Hypothalamus (tissue), 51 donors: ENCODE measurements at regions not wholly inside any gene's neighbourhood (a gene's known extent, or its start where the extent isn't known, plus 50 kb on each side); places are given as distances from the start of the nearest gene placed in this dataset.
"Not testable (repeated sequence)": the region's sequence is repeated elsewhere in the genome, so short reads cannot be mapped to it uniquely, and the experiment has no call there.

Experiments
- DNase-seq, 51 donors: peaks; one replicate each; lab custom pipeline; 2025; lab: John Stamatoyannopoulos, UW

DNA sequence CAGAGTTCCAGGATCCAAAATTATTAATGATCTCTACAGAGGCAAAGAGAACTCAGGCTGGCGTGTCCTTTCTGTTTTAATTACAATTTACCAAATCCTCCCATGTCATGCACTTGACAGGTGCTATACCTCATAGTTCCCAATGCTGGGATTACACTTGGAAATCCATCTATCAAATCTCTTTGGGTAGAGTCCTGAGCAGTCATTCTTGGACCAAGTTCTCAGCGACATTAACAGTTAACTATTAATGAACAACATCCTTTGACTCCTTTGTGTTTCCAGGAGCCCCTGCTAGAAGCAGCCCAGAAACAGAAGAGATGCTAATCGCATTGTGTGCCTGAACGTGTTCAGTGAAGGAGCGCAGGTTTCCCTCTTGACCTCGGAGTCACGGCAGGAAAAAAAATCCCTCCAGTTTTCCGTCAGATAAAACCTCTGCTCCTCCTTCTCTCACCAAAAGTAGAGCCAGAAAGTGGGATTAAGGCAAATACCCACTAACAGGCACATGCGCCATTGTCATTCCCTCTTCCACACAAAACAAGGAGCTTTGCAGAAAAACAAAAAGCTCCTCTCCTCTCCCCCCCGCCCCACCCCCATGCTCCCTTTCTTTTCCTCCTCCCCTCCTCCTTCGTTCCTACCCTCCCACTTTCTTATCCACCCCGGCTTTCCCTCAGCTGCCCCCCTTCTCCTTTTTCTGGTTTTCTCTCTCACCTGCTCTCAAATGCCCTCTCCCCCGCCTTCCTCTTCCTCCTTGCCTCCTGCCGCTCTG is 224.7 kb downstream of the ZIC5 start:
- no peak for DNase-seq

DNA sequence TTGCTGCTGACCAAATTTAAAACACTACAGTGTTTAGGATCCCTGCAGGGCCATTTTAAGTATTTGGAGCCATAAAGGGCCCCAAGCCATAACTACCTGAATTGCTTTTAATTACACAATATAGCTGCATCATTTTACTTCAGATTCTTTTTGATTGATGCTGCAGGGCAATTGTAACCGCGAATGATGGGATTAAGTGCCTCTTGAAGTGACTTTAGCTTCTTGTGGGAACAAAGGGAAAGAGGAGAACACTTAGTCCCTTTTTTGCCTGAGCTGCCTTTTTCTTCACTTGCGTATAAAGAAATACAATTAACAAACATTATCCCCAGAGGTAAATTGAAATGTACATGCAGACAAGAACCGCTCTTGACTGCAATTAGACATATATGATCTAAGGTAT is 228.5 kb downstream of the ZIC5 start:
- DNase-seq = no peak

DNA sequence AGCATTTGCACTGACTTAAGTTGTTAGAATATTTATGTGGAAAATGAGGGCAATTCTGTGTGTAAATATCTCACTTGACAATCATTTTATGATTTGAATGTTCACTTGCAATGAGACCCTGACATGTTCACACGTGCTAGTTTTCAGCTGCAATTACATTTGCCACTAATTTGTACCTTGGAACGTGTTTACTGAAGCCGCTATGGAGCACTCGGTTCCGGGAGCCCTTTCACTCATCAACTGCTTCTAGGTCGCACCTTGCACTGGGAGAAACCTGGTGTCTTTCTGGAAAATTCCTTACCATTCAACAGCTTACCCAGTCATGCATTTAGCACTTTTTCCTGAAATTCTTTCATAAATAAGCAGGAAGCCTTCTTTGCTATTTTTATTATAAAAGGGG is 229.6 kb downstream of the ZIC5 start:
- no peak for DNase-seq

DNA sequence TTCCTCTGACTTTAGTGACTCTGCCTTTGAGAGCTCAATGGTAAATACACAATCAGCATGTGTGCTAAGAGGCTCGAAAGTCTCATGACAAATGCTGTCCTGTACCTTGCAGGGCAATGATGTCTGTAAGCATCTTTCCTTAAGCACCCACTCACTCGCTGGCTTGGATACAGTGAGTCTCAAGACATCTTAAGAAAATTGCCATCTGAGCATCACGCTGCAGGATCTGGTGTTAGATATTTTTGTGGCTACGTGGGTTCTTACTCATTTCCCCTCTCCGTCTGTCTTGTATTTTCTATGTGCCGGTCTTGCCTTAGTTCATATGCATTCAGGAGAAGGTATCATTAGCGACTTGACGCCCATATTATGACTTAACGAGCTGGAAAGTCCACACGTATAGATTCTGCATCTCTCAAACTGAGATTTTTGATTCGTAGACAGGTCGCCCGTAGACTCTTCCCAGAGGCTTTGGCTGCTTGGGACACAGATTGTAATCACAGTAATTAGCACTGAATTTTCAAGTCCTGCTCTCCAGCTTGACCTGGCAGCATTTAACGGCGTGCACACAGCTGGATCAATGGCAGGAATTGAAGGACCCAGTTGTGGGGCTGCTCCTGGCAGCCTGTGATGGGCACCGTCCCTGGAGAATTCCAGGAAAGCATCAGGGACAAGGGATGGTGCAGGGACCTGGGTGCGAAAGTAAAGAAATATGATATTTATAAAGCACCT is 231.2 kb downstream of the ZIC5 start:
- no peak for DNase-seq

DNA sequence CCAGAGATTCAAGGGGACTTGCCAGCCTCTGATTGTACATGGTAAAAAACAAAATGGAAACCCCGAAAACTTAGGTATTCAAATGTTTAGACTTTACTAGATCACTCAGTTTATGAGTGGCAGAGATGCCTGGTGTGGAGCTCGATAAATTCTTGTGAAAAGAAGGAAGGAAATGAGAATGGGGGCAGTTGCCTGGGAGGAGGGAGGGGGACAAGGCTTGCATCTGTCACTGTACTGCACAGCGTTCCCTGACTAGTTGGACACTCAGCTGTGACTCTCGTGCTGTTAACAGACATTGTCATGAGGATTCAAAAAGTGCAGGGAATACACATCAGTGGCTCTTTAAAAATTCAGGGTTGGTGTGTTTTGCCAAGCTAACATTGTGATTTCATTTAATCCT is 232.9 kb downstream of the ZIC5 start:
- DNase-seq = no peak

DNA sequence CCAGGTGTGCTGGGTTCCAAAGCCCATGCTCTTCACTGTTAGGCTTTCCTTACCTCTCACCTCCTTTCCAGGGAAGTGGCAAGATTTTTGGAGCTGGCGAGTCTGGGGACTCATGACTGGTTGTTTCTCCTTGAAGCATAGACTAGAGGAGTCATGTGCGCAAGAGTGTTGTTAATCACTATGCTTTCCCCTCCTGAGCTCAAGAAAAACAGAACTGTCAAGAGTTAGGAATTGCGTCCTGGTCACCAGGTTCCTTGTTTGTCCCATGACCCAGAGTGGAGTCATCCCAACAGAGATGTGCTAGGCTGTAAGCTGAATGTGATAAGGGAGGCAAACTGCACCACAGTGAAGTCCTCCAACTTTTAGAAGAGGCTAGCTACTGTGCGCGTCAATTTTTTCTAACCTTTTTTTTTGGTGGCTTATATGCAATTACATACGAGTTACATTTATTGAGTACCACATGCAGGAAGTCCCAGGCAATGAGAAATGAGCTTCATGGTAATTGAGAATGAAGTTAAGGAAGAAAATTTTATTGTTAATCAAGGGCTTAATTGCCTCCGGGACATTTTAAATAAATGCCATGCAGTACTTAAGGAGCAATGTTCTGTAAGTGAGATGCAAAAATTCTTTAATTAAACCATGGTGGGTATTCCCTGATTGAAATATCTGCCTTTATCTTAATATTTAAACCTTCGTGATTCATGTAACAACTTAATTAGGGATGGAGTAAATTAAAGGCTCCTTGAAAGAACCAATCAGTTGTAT is 233.9 kb downstream of the ZIC5 start:
- DNase-seq = no peak

DNA sequence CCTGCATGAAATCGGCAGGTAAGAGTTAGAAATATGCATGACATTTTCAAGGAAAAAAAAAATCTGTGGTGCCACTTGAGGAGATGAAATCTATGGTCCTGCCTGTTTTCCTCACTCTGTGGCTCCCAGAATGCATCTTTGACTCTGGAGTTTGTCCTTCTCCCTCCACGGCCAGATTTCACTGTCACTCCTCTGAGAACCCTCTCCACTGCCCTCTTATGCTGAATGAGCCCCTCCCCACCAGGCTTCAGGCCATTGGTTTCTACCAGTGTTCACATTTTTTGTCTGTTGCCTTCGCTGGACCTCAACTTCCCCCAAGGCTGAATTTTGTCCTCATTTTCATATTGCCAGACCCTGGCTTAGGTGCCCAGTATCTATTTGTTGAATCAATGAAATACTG is 235.0 kb downstream of the ZIC5 start:
- DNase-seq = no peak

DNA sequence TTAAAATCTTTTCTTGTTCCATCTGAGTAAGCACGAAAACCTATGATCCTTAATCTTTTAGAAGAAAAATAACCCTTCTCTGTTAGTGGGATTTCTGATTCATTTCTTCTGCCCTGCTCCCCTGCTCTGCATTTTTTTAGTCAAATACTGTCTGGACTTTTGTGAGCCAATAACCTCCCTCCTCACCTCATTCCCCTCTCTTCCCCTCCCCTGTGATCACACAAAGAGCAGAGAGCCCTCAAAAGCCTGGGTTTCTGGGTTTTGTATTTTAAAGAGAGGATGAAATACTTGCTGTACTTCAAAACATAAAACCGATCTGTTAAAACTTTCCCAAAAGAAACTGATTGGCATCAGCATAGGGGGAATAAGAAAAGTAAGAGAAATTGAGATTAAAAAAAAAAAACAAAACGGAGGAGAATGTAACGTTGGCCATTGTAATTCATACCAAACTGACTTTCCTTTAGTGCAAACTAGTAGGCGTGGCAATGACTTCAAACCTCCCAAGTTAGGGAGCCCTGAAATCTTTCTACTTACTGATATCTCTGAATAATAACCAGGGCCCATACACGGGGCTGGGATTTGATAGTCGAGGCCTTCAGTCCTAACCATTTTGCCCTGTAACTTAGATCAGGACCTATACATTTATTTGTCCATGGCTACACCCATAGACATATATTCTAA is 232.9 kb downstream of the TM9SF2 start:
- DNase-seq = no peak

DNA sequence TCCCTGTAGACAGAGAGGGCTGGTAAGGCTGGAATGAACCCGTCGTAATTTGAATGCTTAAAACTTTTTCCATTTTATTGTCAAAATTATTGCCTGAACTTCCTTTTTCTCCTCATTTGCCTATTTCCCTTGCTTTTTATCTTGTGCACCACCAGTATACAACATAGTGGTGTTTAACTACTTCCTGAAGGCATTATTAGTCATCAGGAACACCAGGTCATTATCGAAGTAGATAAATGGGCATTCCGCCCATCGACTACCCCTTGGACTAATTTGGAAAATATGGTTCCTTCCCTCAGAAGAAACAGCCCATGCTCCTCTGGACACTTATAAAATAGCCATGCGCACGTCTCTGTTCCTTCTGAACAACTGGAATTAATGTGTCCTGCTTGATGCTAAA is 232.1 kb downstream of the TM9SF2 start:
- DNase-seq = no peak

DNA sequence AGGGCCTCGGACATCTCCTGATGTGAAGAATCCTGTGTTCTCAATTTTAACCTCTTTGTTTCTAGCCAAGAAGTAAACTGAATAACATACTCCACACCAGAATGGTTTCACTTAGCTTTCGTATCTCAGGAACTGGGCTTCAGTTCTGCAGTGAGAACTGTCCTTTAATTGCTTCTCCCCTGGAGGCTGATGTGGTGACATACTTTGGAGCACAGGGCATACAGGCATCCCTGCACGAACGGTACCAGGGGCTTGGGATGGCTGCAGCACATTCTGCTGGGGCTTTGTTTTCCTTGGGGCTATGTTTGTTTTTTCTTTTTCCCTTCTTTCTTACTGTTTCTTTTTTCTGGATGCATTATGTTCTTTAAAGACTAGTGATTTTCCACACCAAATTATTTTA is 230.5 kb downstream of the TM9SF2 start:
- no peak for DNase-seq

DNA sequence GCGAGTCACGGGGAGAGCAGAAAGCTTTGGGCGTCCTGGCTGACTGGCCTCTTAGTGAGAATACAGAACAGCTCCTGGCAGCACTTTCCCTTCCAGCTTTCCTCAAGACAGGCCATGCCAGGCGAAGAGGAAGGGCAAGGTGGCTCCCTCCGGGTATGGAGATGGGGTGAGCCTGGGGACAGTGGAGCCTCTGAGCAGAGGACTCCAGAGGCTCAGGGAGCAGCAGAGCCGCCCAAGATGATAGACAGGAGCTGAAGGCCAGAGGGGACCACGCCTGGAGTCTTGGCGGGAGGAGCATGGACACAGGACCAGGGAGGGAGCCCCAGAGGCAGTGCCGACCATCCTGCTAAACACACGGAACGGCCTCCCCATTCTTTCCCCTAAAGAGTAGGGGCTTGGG is 229.1 kb downstream of the TM9SF2 start:
- DNase-seq = no peak

DNA sequence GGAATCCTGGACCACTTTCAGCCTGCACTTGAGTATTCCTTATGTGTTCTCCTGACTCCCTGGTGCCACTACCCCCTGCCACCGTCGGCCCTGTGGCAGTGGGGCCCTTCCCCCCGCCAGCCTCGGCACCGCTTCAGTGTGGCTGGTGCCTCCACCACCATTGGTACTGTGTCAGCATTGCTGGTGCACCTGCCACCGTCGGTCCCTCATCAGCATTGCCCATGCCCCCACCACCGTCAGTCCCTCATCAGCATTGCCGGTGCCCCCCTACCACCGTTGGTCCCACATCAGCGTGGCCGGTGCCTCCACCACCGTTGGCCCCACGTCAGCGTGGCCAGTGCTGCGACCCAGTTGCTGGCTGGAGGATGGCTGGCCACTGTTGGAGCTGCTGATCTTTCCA is 228.5 kb downstream of the TM9SF2 start:
- DNase-seq = no peak

DNA sequence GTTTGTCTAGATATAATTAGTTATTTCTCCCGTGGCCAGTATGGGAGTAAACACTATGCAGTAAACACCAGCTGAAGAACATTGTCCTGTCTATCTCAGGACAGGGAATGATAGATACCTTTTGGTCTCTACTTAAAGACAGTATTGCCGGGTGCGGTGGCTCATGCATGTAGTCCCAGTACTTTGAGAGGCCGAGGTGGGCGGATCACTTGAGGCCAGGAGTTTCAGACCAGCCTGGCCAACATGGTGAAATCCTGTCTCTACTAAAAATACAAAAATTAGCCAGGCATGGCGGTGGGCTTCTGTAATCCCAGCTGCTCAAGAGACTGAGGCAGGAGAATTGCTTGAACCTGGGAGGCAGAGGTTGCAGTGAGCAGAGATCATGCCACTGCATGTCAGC is 226.4 kb downstream of the TM9SF2 start:
- not testable (repeated sequence) for DNase-seq

DNA sequence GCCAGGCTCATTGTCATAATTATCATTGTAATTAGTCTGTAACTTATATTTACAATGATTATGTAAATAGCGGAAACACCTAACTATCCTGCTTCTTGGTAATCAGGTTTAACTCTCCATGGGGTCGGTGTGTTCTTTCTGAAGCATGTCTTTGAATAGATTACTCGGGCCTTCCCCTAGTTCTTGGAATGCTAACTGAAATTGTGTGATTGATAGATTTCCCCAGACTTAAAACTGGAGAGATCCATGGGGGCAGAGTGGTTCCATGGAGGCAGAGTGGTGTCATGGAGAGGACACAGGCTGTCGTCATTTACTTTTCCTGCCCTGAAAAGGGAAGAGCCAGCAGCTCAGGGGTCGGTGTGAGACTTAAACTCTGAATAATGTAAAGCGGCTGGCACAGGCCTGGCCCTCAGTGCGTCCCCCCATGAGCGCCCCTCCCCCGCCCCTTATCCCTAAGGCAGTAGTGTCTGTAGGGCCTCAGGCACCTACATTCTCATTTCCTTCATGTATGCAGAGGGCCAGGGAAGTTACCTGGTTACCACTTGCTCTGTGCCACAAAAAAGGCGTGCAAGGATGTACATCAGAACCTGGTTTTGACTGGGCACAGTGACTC is 225.1 kb downstream of the TM9SF2 start:
- DNase-seq = no peak

DNA sequence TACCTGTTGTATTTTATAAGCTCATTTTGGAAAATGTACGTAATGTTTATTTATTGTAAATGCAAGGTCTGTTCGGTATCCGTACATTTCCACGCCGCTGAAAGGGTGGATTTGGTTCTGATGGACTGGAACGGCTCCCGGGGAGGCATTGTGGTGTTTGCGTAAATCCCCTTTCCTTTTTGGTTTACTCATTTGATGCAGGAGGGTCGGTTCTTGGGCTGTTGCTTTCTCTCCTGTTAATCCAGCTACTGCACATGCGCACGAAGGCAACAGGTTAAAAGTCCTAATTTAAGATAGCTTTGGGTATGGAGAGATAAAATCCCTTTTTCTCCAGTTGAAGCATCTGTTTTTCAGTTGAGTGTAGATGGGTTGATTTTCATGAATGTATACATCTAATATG is 224.4 kb downstream of the TM9SF2 start:
- no peak for DNase-seq

DNA sequence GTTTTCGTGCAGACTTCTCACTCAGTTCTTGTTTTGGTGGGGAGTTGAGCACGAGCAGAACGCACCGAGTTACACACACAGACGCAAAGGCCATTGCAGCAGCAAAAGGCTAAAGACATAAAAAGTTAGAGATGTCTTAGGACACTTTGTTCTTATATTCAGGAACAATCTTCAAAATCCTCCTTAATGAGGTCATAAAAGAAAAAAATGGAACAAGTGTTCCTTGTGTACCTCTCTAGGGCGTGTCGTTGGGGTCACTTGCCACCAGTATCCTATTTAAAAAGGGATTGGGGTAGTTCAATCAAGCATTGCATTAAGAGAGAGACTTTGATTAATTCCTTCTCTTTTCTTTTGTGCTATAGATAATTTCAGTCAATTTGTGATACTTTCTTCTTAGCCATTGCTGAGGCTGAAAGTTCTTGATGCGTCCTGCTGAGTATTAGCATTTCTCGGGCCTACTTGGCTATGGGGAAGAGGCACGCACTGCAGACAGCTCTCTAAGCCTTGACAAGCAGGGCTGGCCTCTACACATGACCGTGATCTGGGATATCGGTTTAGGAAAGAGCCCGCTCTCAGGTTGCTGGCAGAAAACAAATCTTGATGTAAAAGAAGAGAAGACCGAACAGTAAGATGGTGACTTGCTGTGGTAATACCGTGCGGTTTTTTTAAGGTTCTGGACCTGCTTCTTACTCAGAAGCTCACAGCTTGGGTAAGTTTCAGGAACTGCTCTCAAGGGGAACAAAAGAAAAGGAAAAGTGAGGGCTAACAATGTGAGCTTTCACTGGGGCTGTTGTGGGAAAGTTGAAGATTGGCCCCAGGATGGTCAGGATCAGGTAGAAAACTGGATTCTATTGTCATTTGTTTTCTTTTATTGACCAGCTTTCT is 223.6 kb downstream of the TM9SF2 start:
- DNase-seq = no peak

DNA sequence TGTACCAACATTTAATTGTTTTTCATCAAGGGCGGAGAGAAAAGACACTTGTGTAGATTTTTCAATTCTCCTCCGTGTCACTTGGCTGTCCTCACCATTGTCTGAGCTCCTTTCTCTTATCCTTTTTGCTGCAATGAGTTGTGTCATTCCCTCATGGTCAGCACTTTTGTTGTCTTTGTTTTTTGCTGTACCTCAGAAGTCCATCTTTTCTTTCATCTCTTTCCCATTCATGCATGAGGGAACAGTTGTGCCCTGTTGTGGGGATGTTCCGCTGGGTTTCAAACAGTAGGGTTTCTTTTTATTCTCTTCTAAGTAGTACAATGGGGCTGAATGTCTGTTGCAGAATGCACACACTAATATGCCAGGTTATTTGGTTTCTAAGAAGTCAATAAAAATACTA is 222.6 kb downstream of the TM9SF2 start:
- no peak for DNase-seq

DNA sequence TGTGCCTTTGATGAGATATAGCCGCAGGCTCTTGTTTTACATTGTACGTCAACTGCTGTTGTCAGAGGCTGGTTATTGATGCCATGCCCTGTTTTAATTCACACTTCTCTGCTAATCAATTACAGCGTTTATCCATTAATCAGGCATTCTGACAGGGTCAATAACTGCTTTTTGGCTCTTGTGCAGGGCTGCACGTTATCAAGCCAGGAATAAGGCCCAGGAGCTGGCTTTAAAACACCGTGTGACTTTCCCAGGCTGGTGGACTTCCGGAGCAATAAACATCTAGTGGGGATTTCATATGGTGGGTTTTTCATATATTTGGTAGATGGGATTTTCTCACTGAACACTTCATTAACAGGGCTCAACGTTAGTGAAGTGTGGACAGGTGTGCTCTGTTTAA is 221.7 kb downstream of the TM9SF2 start:
- DNase-seq = no peak

DNA sequence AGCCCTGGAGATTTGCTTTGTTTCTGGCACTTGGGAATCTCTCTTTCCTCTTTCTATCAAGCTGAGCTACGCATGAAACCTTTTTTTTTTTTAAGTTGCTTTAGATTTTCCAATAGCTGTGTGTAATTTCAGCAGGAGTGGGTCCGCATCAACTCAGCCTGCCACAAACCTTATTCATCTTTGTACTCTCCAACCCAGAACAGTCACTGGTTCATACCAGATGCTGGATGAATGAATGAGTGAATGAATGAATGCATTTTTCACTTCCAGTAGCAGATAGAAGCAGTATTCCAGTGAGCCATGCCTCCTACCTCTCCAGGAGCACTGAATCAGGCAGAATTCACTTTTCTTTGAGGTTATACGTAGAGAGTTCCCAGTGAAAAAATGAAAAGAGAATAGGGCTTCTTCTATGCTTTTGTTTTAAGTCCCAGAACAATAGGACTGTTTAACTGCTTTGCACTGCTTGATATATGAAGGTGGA is 221.1 kb downstream of the TM9SF2 start:
- DNase-seq = no peak
